Natural killer cell (primary cell): ENCODE measurements at regions not wholly inside any gene's neighbourhood (a gene's known extent, or its start where the extent isn't known, plus 50 kb on each side); places are given as distances from the start of the nearest gene placed in this dataset.
A peak's percentile ranks its signal among the peaks of the same experiment; 100 is the strongest.

Experiments
- ATAC-seq, 3 donors: fragments of 150-1000 bp in 2 of 3; fragments of 200-7000 bp in 1 of 3; cut with Tn5 transposase; 1 replicate in 1 of 3; 2 replicates in 2 of 3; pipeline ENCODE4 v1.10.0; 2021; ENCODE audit warnings: mild to moderate bottlenecking in 2 of 3, moderate library complexity in 2 of 3
- DNase-seq, 2 donors: peaks; one replicate each; pipeline versions ENCODE4 v3.0.0 to v3.0.0-alpha.2; 2013 to 2021; ENCODE audit warnings: mixed read lengths in 1 of 2
- H3K27ac ChIP-seq: one replicate; pipeline ENCODE4 v1.5.1; 2013; ENCODE audit warnings: mild to moderate bottlenecking, low read length
- H3K27me3 ChIP-seq: one replicate; pipeline ENCODE4 v1.6.1; 2013; ENCODE audit warnings: low read length; ENCODE audit not compliant: control insufficient read depth, insufficient read depth
- H3K36me3 ChIP-seq: one replicate; pipeline ENCODE4 v1.6.1; 2013; ENCODE audit warnings: low read length; ENCODE audit not compliant: control insufficient read depth, insufficient read depth
- H3K4me1 ChIP-seq: one replicate; pipeline ENCODE4 v1.6.1; 2013; ENCODE audit warnings: low read length; ENCODE audit not compliant: control insufficient read depth, insufficient read depth
- H3K4me3 ChIP-seq: one replicate; pipeline ENCODE4 v1.5.1; 2013; ENCODE audit warnings: low read length
- H3K9me3 ChIP-seq: one replicate; pipeline ENCODE4 v1.6.1; 2013; ENCODE audit warnings: low read length; ENCODE audit not compliant: control insufficient read depth, insufficient read depth
- H3K27ac Mint-ChIP-seq, 2 donors: one replicate each; pipeline ENCODE4 v1.8.0; 2022; ENCODE audit warnings: mild to moderate bottlenecking in 2 of 2, mixed read lengths in 2 of 2, moderate library complexity in 1 of 2
- H3K27me3 Mint-ChIP-seq, 2 donors: one replicate each; pipeline ENCODE4 v1.8.0; 2022; ENCODE audit warnings: low read depth in 2 of 2, mixed read lengths in 2 of 2
- H3K36me3 Mint-ChIP-seq: one replicate; pipeline ENCODE4 v1.8.0; 2022; ENCODE audit warnings: mixed read lengths
- H3K4me1 Mint-ChIP-seq, 2 donors: one replicate each; pipeline ENCODE4 v1.8.0; 2022; ENCODE audit warnings: mixed read lengths in 2 of 2
- H3K4me3 Mint-ChIP-seq: one replicate; pipeline ENCODE4 v1.8.0; 2022; ENCODE audit warnings: mild to moderate bottlenecking, moderate library complexity, mixed read lengths
- H3K9me3 Mint-ChIP-seq, 2 donors: one replicate each; pipeline ENCODE4 v1.8.0; 2022; ENCODE audit warnings: mixed read lengths in 2 of 2
- WGBS: methylation state at CpG from one replicate; pipeline ENCODE4 v1.1.7; 2013; ENCODE audit warnings: missing lambda C conversion rate; ENCODE audit not compliant: insufficient coverage; 5-methylcytosine and 5-hydroxymethylcytosine counted together
- intact Hi-C: fragments of 100-400 bp; cut with micrococcal nuclease; formaldehyde crosslinking; loops from one replicate; pipeline ENCODE4 v1.14.2; 2022
- TF ChIP-seq, protein P1 (sequence below): fragments of 200-600 bp; IDR thresholded peaks from one replicate; pipeline ENCODE4 v1.8.0; 2022; ENCODE audit warnings: antibody characterized with exemption

- Mint-ChIP-seq H3K9me3 (no peaks in the 10 kb centered on the region), H3K36me3 (no peaks in the 10 kb centered on the region), H3K4me3 (no peak overlapping the region), H3K4me1 (peaks cover 7 to 11% of the 10 kb centered on the region in 2 donors), H3K27ac (no peak overlapping the region), H3K27me3 (peaks cover 13 to 46% of the 10 kb centered on the region in 2 donors)
- TF ChIP-seq, protein P1, sequence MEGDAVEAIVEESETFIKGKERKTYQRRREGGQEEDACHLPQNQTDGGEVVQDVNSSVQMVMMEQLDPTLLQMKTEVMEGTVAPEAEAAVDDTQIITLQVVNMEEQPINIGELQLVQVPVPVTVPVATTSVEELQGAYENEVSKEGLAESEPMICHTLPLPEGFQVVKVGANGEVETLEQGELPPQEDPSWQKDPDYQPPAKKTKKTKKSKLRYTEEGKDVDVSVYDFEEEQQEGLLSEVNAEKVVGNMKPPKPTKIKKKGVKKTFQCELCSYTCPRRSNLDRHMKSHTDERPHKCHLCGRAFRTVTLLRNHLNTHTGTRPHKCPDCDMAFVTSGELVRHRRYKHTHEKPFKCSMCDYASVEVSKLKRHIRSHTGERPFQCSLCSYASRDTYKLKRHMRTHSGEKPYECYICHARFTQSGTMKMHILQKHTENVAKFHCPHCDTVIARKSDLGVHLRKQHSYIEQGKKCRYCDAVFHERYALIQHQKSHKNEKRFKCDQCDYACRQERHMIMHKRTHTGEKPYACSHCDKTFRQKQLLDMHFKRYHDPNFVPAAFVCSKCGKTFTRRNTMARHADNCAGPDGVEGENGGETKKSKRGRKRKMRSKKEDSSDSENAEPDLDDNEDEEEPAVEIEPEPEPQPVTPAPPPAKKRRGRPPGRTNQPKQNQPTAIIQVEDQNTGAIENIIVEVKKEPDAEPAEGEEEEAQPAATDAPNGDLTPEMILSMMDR: no peak
- intact Hi-C loops: no loop called here
- H3K4me3 ChIP-seq: no peak overlapping the region
- no peaks in the 10 kb centered on the region for H3K36me3 ChIP-seq
- no peaks in the 10 kb centered on the region for H3K4me1 ChIP-seq
- H3K27me3 ChIP-seq: no peaks in the 10 kb centered on the region
- H3K27ac ChIP-seq: no peak overlapping the region
- DNase-seq (no peak), ATAC-seq (no peak)
- WGBS: 83% methylated on average over 8 of the region's 8 CpGs
- H3K9me3 ChIP-seq: no peaks in the 10 kb centered on the region
Measured at GRCh38 chr15:93238641-93239040, 149.6 kb upstream of the RGMA start.

DNA sequence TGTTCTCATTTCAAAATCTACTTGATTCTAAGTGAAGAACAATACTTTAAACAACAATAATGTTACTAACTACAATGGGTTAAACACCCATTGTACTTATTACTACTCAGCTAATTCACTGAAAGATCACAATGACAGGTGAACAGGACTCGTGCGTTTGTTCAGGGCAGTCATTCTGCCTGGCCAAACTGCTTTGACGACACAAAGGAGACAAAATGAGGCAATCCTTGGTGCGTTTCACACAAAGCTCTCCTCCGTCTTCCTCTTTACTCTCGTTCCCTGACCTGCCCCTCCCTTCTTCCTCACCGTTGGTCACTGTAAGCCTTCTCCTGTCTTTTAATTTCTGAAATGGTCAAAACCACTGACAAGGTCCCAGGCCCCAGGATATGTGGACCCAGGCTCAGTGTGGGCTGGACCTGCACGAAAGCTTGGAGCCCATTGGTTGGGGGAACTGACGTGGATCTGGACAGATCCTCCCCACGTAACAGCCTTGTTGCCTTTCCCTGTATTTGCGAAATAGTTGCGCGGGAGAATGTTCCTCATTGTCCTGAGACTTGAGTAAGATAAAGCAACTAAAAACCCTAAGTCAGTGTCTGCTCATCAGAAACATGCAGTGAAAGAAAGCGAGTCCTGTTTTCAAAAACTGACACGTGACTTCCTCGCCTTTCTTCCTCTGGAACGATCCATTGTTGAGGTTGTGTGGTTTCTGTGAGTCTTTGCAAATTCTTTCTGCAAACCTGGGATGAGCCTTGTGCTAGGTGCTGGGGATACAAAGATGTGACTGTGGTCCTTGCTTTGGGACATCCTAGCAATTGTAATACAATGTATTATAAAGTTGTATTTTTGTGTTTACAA is 147.1 kb upstream of the RGMA start:
- Mint-ChIP-seq H3K9me3 (no peaks in the 10 kb centered on the region), H3K27ac (no peak overlapping the region)
- intact Hi-C loops: no loop called here

DNA sequence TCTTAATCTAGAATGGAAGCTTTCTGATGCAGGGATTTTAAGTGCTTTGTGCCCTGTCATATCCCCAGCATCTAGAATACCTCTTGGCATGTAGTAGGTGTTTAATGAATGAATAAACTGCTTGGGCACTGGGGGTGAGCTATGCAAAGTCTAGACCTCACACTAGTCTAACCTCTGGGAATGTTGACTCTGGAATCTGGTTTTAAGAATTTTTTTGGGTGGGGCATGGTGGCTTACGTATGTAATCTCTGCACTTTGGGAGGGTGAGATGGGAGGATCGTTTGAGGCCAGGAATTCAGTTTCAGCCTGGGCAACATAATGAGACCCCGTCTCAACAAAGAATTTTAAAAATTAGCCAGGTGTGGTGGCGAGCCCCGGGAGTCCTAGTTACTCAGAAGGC is 146.3 kb upstream of the RGMA start:
- H3K9me3 Mint-ChIP-seq: no peaks in the 10 kb centered on the region
- Histone ChIP-seq H3K36me3 (no peaks in the 10 kb centered on the region), H3K27ac (no peak overlapping the region), H3K27me3 (peaks cover 2% of the 10 kb centered on the region), H3K4me1 (peaks cover 9% of the 10 kb centered on the region), H3K9me3 (no peaks in the 10 kb centered on the region), H3K4me3 (no peak overlapping the region)
- H3K4me1 Mint-ChIP-seq: peaks cover 12 to 21% of the 10 kb centered on the region in 2 donors
- H3K4me3 Mint-ChIP-seq: no peak overlapping the region
- ATAC-seq (no peak), DNase-seq (no peak)
- H3K27me3 Mint-ChIP-seq: peaks cover 21 to 67% of the 10 kb centered on the region in 2 donors
- TF ChIP-seq, protein P1: no peak
- H3K27ac Mint-ChIP-seq: no peak overlapping the region
- WGBS: 85% methylated on average over 5 of the region's 5 CpGs
- no peaks in the 10 kb centered on the region for H3K36me3 Mint-ChIP-seq
- intact Hi-C loops: no loop called here

More for the DNA sequence above, 147.1 kb upstream of the RGMA start:
- H3K4me1 Mint-ChIP-seq: peaks cover 12 to 17% of the 10 kb centered on the region in 2 donors
- H3K4me3 Mint-ChIP-seq: peak overlapping the region; percentile 28
- no peak overlapping the region for H3K27ac ChIP-seq
- H3K4me1 ChIP-seq: peaks cover 8% of the 10 kb centered on the region
- peaks cover 2% of the 10 kb centered on the region for H3K27me3 ChIP-seq
- TF ChIP-seq, protein P1: no peak
- no peak overlapping the region for H3K4me3 ChIP-seq
- no peaks in the 10 kb centered on the region for H3K36me3 Mint-ChIP-seq
- peaks cover 16 to 58% of the 10 kb centered on the region in 2 donors for H3K27me3 Mint-ChIP-seq
- H3K36me3 ChIP-seq: no peaks in the 10 kb centered on the region
- ATAC-seq (peak in 2 of 3 donors; percentile 41 to 48), DNase-seq (peak in 1 of 2 donors; percentile 6)
- no peaks in the 10 kb centered on the region for H3K9me3 ChIP-seq
- 59% methylated on average over 17 of the region's 17 CpGs for WGBS
